DOHH2 (cell line): ENCODE measurements at regions not wholly inside any gene's neighbourhood (a gene's known extent, or its start where the extent isn't known, plus 50 kb on each side); places are given as distances from the start of the nearest gene placed in this dataset.

Experiments
- CTCF ChIP-seq: fragments of 200-600 bp; sonication (generic); IDR thresholded peaks from one replicate; pipeline ENCODE4 v1.5.1; 2014; ENCODE audit warnings: antibody characterized with exemption, mild to moderate bottlenecking, low read depth, low read length; ENCODE audit not compliant: poor library complexity, severe bottlenecking
- EZH2phosphoT487 ChIP-seq: fragments of 200-600 bp; sonication (generic); IDR thresholded peaks from 2 replicates; pipeline ENCODE4 v1.6.1; 2017; ENCODE audit warnings: borderline replicate concordance, mild to moderate bottlenecking, antibody characterized with exemption, low read length, moderate library complexity, mixed read lengths

GRCh38 chr12:78419513-78419912 is 445.1 kb upstream of the SYT1 start:
- TF ChIP-seq CTCF = no peak
- TF ChIP-seq EZH2phosphoT487 = no peak
